MCF 10A (cell line): ENCODE measurements at regions not wholly inside any gene's neighbourhood (a gene's known extent, or its start where the extent isn't known, plus 50 kb on each side); places are given as distances from the start of the nearest gene placed in this dataset.

ENCODE experiments used
- BruUV-seq: library from RNA; stranded (reverse); fragments of 400-500 nt; replicated peaks from 2 replicates; lab custom pipeline; 2021; lab: Mats Ljungman, UMichigan
- CTCF ChIA-PET: fragments of 300-600 bp; sonication (Branson Sonifier 250); formaldehyde crosslinking; extraction: SDS; loops from one replicate; lab custom pipeline; 2021; ENCODE audit warnings: antibody characterized with exemption, inconsistent platforms; lab: Yijun Ruan, JAX
- POLR2A ChIA-PET: fragments of 300-600, 350-650 bp; sonication (Branson Sonifier 250); formaldehyde crosslinking; extraction: SDS; loops from one replicate; lab custom pipeline; 2020; ENCODE audit warnings: antibody characterized with exemption, inconsistent platforms; lab: Yijun Ruan, JAX
- DNase-seq: peaks from one replicate; pipeline ENCODE4 v3.0.0-alpha.2; 2018; ENCODE audit not compliant: unreplicated experiment
- H3K27ac Mint-ChIP-seq: one replicate; pipeline ENCODE4 v1.8.0; 2022; ENCODE audit warnings: mild to moderate bottlenecking, low read depth, mixed read lengths; ENCODE audit not compliant: unreplicated experiment
- H3K27me3 Mint-ChIP-seq: one replicate; pipeline ENCODE4 v1.8.0; 2022; ENCODE audit warnings: mixed read lengths; ENCODE audit not compliant: insufficient read depth, unreplicated experiment
- H3K36me3 Mint-ChIP-seq: one replicate; pipeline ENCODE4 v1.8.0; 2022; ENCODE audit warnings: mild to moderate bottlenecking, moderate library complexity, mixed read lengths; ENCODE audit not compliant: insufficient read depth, unreplicated experiment
- H3K4me1 Mint-ChIP-seq: one replicate; pipeline ENCODE4 v1.8.0; 2022; ENCODE audit warnings: mixed read lengths; ENCODE audit not compliant: insufficient read depth, unreplicated experiment
- H3K4me3 Mint-ChIP-seq: one replicate; pipeline ENCODE4 v1.8.0; 2022; ENCODE audit warnings: mild to moderate bottlenecking, moderate library complexity, mixed read lengths; ENCODE audit not compliant: unreplicated experiment
- H3K9me3 Mint-ChIP-seq: one replicate; pipeline ENCODE4 v1.8.0; 2022; ENCODE audit warnings: mixed read lengths; ENCODE audit not compliant: unreplicated experiment
- intact Hi-C: fragments of 100-400 bp; cut with micrococcal nuclease; formaldehyde crosslinking; loops from 2 replicates; pipeline ENCODE4 v1.14.1; 2022
- TF ChIP-seq, protein P1 (sequence below): fragments of 200-600 bp; IDR thresholded peaks from one replicate; pipeline ENCODE4 v1.8.0; 2022; ENCODE audit warnings: antibody characterized with exemption, mild to moderate bottlenecking; ENCODE audit not compliant: unreplicated experiment

GRCh38 chr2:18346344-18346743 is 214.1 kb downstream of the RDH14 start:
- intact Hi-C loops: no loop called here
- no TSS peak for BruUV-seq

GRCh38 chr2:18345848-18346247 is 214.6 kb downstream of the RDH14 start:
- H3K4me1 Mint-ChIP-seq: no peaks in the 10 kb centered on the region
- no peaks in the 10 kb centered on the region for H3K36me3 Mint-ChIP-seq
- H3K27ac Mint-ChIP-seq: no peak overlapping the region
- POLR2A ChIA-PET: no interaction called here
- no peaks in the 10 kb centered on the region for H3K27me3 Mint-ChIP-seq
- H3K4me3 Mint-ChIP-seq: no peak overlapping the region
- intact Hi-C loops: no loop called here
- H3K9me3 Mint-ChIP-seq: no peaks in the 10 kb centered on the region
- TF ChIP-seq, protein P1, sequence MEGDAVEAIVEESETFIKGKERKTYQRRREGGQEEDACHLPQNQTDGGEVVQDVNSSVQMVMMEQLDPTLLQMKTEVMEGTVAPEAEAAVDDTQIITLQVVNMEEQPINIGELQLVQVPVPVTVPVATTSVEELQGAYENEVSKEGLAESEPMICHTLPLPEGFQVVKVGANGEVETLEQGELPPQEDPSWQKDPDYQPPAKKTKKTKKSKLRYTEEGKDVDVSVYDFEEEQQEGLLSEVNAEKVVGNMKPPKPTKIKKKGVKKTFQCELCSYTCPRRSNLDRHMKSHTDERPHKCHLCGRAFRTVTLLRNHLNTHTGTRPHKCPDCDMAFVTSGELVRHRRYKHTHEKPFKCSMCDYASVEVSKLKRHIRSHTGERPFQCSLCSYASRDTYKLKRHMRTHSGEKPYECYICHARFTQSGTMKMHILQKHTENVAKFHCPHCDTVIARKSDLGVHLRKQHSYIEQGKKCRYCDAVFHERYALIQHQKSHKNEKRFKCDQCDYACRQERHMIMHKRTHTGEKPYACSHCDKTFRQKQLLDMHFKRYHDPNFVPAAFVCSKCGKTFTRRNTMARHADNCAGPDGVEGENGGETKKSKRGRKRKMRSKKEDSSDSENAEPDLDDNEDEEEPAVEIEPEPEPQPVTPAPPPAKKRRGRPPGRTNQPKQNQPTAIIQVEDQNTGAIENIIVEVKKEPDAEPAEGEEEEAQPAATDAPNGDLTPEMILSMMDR: no peak
- BruUV-seq: no TSS peak
- no peak for DNase-seq
- CTCF ChIA-PET: interaction anchor here (0.5 to 1.2 kb wide), 4 partner anchors 27 to 296 kb away, joined by 3 read pairs; no protein-coding TSS in a partner anchor

More at GRCh38 chr2:18346344-18346743, 214.1 kb downstream of the RDH14 start:
- H3K36me3 Mint-ChIP-seq: no peaks in the 10 kb centered on the region
- no peak overlapping the region for H3K27ac Mint-ChIP-seq
- no peaks in the 10 kb centered on the region for H3K9me3 Mint-ChIP-seq
- ChIA-PET POLR2A (no interaction called here), CTCF (interaction anchor here (0.7 to 1.2 kb wide), 2 partner anchors 32 to 120 kb away, joined by 3 read pairs; no protein-coding TSS in a partner anchor)
- TF ChIP-seq, protein P1: no peak
- no peak for DNase-seq
- no peaks in the 10 kb centered on the region for H3K27me3 Mint-ChIP-seq
- H3K4me1 Mint-ChIP-seq: no peaks in the 10 kb centered on the region
- H3K4me3 Mint-ChIP-seq: no peak overlapping the region

DNA sequence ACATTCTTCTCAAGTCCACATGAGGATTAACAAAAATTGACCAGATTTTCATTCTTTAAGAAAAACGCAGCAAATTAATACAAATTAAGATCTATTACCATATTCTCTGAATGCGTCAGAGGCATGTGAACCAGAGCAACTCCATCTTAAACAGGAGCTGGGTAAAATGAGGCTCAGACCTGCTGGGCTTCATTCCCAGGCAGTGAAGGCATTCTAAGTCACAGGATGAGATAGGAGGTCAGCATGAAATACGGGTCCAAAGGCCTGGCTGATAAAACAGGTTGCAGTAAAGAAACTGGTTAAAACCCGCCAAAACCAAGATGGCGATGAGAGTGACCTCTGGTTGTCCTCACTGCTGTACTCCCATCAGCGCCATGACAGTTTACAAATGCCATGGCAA is 217.6 kb downstream of the RDH14 start:
- intact Hi-C loops: no loop called here
- H3K4me3 Mint-ChIP-seq: no peak overlapping the region
- H3K36me3 Mint-ChIP-seq: no peaks in the 10 kb centered on the region
- no peak overlapping the region for H3K27ac Mint-ChIP-seq
- ChIA-PET POLR2A (interaction anchor here (0.7 kb wide), 1 partner anchor 639 kb away, joined by 3 read pairs; no protein-coding TSS in a partner anchor), CTCF (no interaction called here)
- no peaks in the 10 kb centered on the region for H3K27me3 Mint-ChIP-seq
- TF ChIP-seq, protein P1: no peak
- H3K9me3 Mint-ChIP-seq: no peaks in the 10 kb centered on the region
- BruUV-seq: no TSS peak
- no peaks in the 10 kb centered on the region for H3K4me1 Mint-ChIP-seq
- DNase-seq: no peak

GRCh38 chr2:18339326-18339725 is 221.1 kb downstream of the RDH14 start:
- no TSS peak for BruUV-seq
- ChIA-PET POLR2A (no interaction called here), CTCF (no interaction called here)
- Mint-ChIP-seq H3K4me1 (no peaks in the 10 kb centered on the region), H3K4me3 (no peak overlapping the region), H3K27ac (no peak overlapping the region), H3K9me3 (no peaks in the 10 kb centered on the region), H3K36me3 (no peaks in the 10 kb centered on the region), H3K27me3 (no peaks in the 10 kb centered on the region)
- intact Hi-C loops: no loop called here
- no peak for DNase-seq
- TF ChIP-seq, protein P1: no peak
